ENCODE measurements at regions not wholly inside any gene's neighbourhood (a gene's known extent, or its start where the extent isn't known, plus 50 kb on each side); places are given as distances from the start of the nearest gene placed in this dataset.

GRCh38 chr18:22509423-22509822 lies 91.7 kb upstream of the CTAGE1 start:
- TF ChIP-seq CTCF (IDR thresholded peaks at IDR 0.05 in 2 of 3, conservative IDR thresholded peaks at IDR 0.05 in 1 of 3; ENCODE audit: borderline replicate concordance in 1 of 3, insufficient read depth in 1 of 3, low read depth in 2 of 3, low read length in 2 of 3) (no peak), EZH2phosphoT487 (IDR thresholded peaks at IDR 0.05; ENCODE audit: borderline replicate concordance) (no peak), TCF7L2 (IDR thresholded peaks at IDR 0.05; ENCODE audit: borderline replicate concordance, extremely low read depth, insufficient read depth, insufficient read length) (no peak), CEBPB (IDR thresholded peaks at IDR 0.05; ENCODE audit: low read depth) (no peak), POLR2A (IDR thresholded peaks at IDR 0.05; ENCODE audit: borderline replicate concordance, extremely low read depth, insufficient read depth, insufficient read length) (no peak), RAD21 (IDR thresholded peaks at IDR 0.05; ENCODE audit: low read depth) (no peak), SRF (IDR thresholded peaks at IDR 0.05; ENCODE audit: low read depth) (no peak), EZH2 (IDR thresholded peaks at IDR 0.05) (no peak), YY1 (IDR thresholded peaks at IDR 0.05; ENCODE audit: extremely low read depth, insufficient replicate concordance, low read depth, low read length) (no peak), POLR2AphosphoS5 (IDR thresholded peaks at IDR 0.05; ENCODE audit: low read depth, low read length) (no peak), JUND (IDR thresholded peaks at IDR 0.05) (no peak), ELF1 (IDR thresholded peaks at IDR 0.05; ENCODE audit: borderline replicate concordance, low read depth) (no peak), SIN3A (IDR thresholded peaks at IDR 0.05; ENCODE audit: low read depth) (no peak)
- TF ChIP-seq, protein P1, sequence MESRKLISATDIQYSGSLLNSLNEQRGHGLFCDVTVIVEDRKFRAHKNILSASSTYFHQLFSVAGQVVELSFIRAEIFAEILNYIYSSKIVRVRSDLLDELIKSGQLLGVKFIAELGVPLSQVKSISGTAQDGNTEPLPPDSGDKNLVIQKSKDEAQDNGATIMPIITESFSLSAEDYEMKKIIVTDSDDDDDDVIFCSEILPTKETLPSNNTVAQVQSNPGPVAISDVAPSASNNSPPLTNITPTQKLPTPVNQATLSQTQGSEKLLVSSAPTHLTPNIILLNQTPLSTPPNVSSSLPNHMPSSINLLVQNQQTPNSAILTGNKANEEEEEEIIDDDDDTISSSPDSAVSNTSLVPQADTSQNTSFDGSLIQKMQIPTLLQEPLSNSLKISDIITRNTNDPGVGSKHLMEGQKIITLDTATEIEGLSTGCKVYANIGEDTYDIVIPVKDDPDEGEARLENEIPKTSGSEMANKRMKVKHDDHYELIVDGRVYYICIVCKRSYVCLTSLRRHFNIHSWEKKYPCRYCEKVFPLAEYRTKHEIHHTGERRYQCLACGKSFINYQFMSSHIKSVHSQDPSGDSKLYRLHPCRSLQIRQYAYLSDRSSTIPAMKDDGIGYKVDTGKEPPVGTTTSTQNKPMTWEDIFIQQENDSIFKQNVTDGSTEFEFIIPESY (IDR thresholded peaks at IDR 0.05; ENCODE audit: extremely low read depth, insufficient replicate concordance, low read length), result no peak

Measured in HCT116 (cell line).